ENCODE measurements at regions not wholly inside any gene's neighbourhood (a gene's known extent, or its start where the extent isn't known, plus 50 kb on each side); places are given as distances from the start of the nearest gene placed in this dataset.

GRCh38 chr3:139198186-139198585 lies 145.6 kb upstream of the MRPS22 start:
- BruUV-seq (replicated peaks), result no TSS peak
- ChIA-PET POLR2A (ENCODE audit: low non-redundant PET) (no interaction called here), CTCF (no interaction called here)
- Histone ChIP-seq H3K27ac (ENCODE audit: low read depth, low read length, poor library complexity, severe bottlenecking) (no peak overlapping the region), H3K4me1 (ENCODE audit: insufficient read depth, low read length, poor library complexity, severe bottlenecking) (no peaks in the 10 kb centered on the region), H3K27me3 (replicated peaks; ENCODE audit: insufficient read depth, low read depth, low read length, poor library complexity) (no peaks in the 10 kb centered on the region), H3K4me3 (ENCODE audit: low read depth, low read length, poor library complexity, severe bottlenecking) (no peak overlapping the region), H3K36me3 (ENCODE audit: insufficient read depth, low read length, poor library complexity, severe bottlenecking) (no peaks in the 10 kb centered on the region), H3K9me3 (ENCODE audit: low read depth, low read length, poor library complexity, severe bottlenecking) (no peaks in the 10 kb centered on the region)
- intact Hi-C loops (cut with micrococcal nuclease; ENCODE audit: unreplicated experiment), result no loop called here
- DNase-seq (ENCODE audit: low spot score), result no peak
- TF ChIP-seq EZH2 (IDR thresholded peaks at IDR 0.05; ENCODE audit: borderline replicate concordance, low read depth, low read length, poor library complexity, severe bottlenecking) (no peak), CTCF (conservative IDR thresholded peaks at IDR 0.05; ENCODE audit: low read depth, low read length) (no peak)

- Histone ChIP-seq H3K4me1 (ENCODE audit: insufficient read depth, low read length, poor library complexity, severe bottlenecking) (no peaks in the 10 kb centered on the region), H3K27me3 (replicated peaks; ENCODE audit: insufficient read depth, low read depth, low read length, poor library complexity) (no peaks in the 10 kb centered on the region), H3K9me3 (ENCODE audit: low read depth, low read length, poor library complexity, severe bottlenecking) (no peaks in the 10 kb centered on the region), H3K27ac (ENCODE audit: low read depth, low read length, poor library complexity, severe bottlenecking) (no peak overlapping the region), H3K36me3 (ENCODE audit: insufficient read depth, low read length, poor library complexity, severe bottlenecking) (no peaks in the 10 kb centered on the region), H3K4me3 (ENCODE audit: low read depth, low read length, poor library complexity, severe bottlenecking) (no peak overlapping the region)
- no peak for DNase-seq (ENCODE audit: low spot score)
- no TSS peak for BruUV-seq (replicated peaks)
- intact Hi-C loops (cut with micrococcal nuclease; ENCODE audit: unreplicated experiment), result no loop called here
- no peak for TF ChIP-seq CTCF (conservative IDR thresholded peaks at IDR 0.05; ENCODE audit: low read depth, low read length)
- TF ChIP-seq EZH2 (IDR thresholded peaks at IDR 0.05; ENCODE audit: borderline replicate concordance, low read depth, low read length, poor library complexity, severe bottlenecking), result no peak
- ChIA-PET CTCF (no interaction called here), POLR2A (ENCODE audit: low non-redundant PET) (no interaction called here)
Observed at GRCh38 chr3:139198929-139199328, 144.9 kb upstream of the MRPS22 start.

GRCh38 chr3:139199421-139200010 lies 144.3 kb upstream of the MRPS22 start:
- no TSS peak for BruUV-seq (replicated peaks)
- POLR2A ChIA-PET (ENCODE audit: low non-redundant PET), result no interaction called here
- Histone ChIP-seq H3K27me3 (replicated peaks; ENCODE audit: insufficient read depth, low read depth, low read length, poor library complexity) (peaks cover 2% of the 10 kb centered on the region), H3K36me3 (ENCODE audit: insufficient read depth, low read length, poor library complexity, severe bottlenecking) (no peaks in the 10 kb centered on the region), H3K27ac (ENCODE audit: low read depth, low read length, poor library complexity, severe bottlenecking) (no peak overlapping the region), H3K9me3 (ENCODE audit: low read depth, low read length, poor library complexity, severe bottlenecking) (no peaks in the 10 kb centered on the region), H3K4me3 (ENCODE audit: low read depth, low read length, poor library complexity, severe bottlenecking) (no peak overlapping the region), H3K4me1 (ENCODE audit: insufficient read depth, low read length, poor library complexity, severe bottlenecking) (no peaks in the 10 kb centered on the region)
- no peak for DNase-seq (ENCODE audit: low spot score)
- TF ChIP-seq EZH2 (IDR thresholded peaks at IDR 0.05; ENCODE audit: borderline replicate concordance, low read depth, low read length, poor library complexity, severe bottlenecking) (no peak), CTCF (conservative IDR thresholded peaks at IDR 0.05; ENCODE audit: low read depth, low read length) (no peak)
- intact Hi-C loops (cut with micrococcal nuclease; ENCODE audit: unreplicated experiment), result no loop called here
- CTCF ChIA-PET, result no interaction called here

Measured in A673 (cell line).